ENCODE measurements at regions not wholly inside any gene's neighbourhood (a gene's known extent, or its start where the extent isn't known, plus 50 kb on each side); places are given as distances from the start of the nearest gene placed in this dataset.

DNA sequence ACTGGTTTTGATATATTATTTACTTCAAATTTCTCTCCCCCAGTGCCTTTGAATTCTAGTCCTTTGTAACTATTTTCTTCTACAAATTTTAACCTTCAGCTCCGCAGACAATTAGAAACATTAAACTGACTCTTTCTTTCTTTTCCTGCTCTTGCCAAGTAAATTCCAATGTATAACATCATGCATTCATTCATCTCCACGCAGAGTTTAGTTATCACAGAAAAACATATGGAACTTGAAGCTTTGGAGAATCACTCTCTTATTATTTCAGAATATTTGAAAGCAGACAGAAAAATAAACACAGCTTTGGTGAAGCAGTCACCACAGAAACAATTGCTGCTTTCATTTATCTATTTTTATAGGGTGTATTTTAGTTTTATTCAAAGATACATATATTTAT, 778.7 kb upstream of the CDH8 start:
- no peak for TF ChIP-seq EGR1 (IDR thresholded peaks at IDR 0.05)
- no peak for TF ChIP-seq RAD21 (IDR thresholded peaks at IDR 0.05; ENCODE audit: low read depth)
- TF ChIP-seq, protein P1, sequence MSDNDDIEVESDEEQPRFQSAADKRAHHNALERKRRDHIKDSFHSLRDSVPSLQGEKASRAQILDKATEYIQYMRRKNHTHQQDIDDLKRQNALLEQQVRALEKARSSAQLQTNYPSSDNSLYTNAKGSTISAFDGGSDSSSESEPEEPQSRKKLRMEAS (IDR thresholded peaks at IDR 0.05) = no peak
- TF ChIP-seq CEBPB (IDR thresholded peaks at IDR 0.05) = no peak
